Activated T-cell treated with anti-CD3 and anti-CD28 coated beads, Interleukin-2, amount 50 U/mL, for 48 hours (primary cell): ENCODE measurements at regions not wholly inside any gene's neighbourhood (a gene's known extent, or its start where the extent isn't known, plus 50 kb on each side); places are given as distances from the start of the nearest gene placed in this dataset.

ENCODE experiments used
- DNase-seq, 2 experiments: peaks; one replicate each; pipeline ENCODE4 v3.0.0-alpha.2; 2020

DNA sequence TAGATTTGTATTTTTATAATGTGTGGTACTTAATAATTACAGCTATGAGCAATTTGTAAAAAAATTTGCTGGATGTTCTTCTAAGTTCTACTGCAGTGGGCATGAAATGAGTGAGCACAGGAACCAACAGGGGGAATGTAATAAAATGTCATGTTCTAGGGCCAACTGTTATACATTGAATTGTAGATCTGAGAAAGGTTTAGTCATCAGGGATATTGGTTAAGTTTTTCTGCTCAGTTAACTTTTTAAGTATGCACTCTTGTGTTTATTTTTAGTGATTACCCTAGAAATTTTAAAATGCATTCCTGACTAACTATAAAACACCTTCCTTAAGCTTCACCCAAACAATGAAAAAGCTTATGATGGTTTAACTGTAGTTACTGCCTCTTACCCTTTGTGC, 101.8 kb downstream of the CAND1 start:
- DNase-seq: no peak

- DNase-seq: no peak
Measured at GRCh38 chr12:67377021-67377420, 107.9 kb downstream of the CAND1 start.

DNA sequence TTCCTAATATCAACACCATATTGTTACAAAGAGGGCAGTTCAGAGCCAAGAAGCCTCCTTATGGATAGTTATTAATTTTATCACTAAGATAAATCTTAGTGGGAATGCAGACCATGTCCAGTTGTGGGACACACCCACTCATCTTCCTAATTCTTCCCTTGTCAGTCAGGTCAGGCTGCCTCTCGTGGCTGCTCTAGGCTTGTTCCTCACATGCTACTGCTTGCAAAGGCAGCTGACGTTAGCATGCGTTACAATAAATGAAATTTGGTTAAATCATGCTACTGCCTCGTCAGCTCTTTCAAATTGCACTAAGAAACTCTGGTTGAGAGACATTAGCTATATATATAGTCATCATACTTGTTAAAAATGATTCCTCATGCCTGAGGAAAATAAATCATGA, 108.4 kb downstream of the CAND1 start:
- DNase-seq: no peak

DNA sequence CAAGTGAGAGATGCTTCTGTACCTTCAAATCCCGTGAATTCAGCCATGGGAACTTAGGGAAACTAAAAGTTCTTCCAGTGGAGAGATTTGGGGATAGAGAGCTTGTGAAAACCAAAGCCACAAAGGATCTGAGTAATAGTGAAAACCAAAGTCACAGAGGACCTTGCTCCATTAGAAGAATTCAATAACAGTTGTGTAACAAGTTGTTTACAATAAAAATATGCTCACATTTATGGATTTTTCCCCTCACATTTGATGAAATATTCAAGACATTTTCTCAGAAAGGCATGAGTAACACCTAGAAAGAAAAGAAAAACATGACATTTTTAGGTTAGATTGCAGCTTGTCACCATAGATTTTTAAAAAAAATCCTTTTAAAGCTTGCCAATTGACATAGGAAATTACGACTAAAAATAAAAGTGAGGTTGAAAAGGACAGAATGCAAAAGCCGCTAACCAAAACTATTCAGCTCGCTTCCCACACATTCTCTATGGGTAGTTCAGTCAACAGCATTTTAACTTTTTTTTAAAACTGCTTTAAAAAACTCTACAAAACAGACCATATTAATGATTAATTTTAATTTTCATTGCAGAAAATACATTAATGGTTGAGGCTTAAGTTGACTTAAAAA, 113.2 kb downstream of the CAND1 start:
- no peak for DNase-seq

DNA sequence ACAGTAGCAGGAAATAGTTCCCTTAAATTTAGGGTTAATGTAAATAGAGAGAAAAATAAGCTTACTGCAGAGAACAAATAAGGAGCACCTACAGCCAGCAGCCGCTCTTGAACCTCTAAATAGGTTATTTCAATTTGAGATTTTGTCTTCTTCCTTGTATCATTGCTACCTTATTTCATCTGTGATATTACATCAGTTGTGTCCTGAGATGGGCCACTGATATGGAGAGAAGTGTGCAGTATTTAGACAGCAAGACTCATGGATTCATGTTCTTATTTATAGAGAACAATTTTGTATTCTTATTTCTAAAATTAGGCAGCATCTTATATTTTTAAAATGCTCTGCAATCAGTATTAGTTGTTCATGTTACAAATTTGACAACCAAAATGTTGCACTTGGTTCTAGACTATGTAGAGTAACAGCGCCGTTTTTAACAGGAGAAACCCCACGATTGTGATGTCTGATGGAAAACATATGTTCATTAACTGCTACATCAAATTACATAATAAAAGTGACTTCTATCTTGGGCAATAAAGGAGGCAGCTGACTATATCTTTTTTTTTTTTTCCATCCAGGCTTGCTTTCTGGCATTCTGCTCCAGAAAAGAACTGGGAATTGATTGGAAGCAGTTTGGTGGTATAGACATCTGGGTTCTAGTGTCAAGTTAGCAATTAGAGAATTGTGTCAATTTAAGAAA, 117.9 kb downstream of the CAND1 start:
- no peak for DNase-seq

GRCh38 chr12:67388331-67389138, 119.4 kb downstream of the CAND1 start:
- DNase-seq: no peak

- DNase-seq: no peak
Measured at GRCh38 chr12:67390273-67390672, 121.1 kb downstream of the CAND1 start.

GRCh38 chr12:67391034-67391433, 121.9 kb downstream of the CAND1 start:
- no peak for DNase-seq

- no peak for DNase-seq
Measured at GRCh38 chr12:67391656-67392055, 122.5 kb downstream of the CAND1 start.

- DNase-seq: no peak
Measured at GRCh38 chr12:67394550-67394949, 125.4 kb downstream of the CAND1 start.

GRCh38 chr12:67400742-67401141, 131.6 kb downstream of the CAND1 start:
- DNase-seq: no peak

DNA sequence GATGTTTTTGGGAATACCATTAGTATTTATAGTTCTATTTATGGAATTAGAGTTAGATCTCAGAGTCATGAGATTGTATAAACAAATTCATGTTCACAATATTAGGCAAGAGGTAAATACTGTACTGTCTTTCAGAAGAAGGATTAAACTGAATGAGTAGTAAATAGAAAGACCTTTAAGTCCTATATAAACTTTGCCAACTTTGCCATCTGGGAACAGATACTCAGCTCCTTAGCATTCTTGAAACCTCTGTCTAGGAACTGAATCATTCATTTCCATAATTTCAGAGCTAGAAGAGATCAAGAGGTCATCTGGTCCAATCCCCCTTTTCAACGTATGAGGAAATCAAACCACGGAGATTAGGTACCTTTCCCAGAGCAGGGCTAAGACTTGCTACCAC, 141.1 kb downstream of the CAND1 start:
- DNase-seq: no peak

DNA sequence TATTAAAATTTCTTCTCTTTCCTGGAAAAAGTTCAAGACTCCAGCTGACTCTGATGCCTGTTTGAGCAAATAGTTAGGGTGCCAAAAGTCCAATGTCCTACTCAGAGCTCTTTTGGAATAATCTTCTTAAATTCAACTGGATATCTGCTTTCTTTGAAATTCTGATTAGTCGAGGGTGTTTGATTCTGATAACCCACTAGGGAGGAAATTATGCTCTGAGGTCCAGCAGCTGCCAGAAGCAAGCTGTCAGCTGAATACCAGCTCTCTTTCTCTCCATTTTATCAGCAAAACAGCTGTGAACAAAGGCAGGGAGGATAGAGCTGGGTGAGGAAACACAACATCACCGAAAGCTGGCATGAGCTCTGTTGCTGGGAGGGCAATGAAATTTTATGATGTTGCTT, 141.5 kb downstream of the CAND1 start:
- no peak for DNase-seq

DNA sequence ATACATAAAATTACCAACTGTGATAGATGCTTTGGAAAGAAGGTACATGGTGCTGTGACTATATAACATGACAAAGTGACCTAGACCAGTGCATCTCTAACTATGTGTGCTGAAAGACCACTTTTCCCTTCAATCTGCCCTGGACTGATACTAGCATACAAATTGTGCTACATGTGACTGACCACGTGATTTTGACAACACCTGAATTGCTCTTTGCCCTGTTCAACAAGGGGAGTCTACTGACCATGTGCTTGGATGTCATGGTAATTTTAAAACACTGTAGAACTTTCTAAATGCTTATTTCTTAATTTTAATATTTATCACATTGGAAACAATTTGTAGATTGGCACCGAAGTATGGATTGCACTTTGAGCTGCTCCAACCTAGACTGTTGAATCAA, 142.4 kb downstream of the CAND1 start:
- DNase-seq: no peak

- DNase-seq: no peak
Measured at GRCh38 chr12:67413577-67413976, 144.4 kb downstream of the CAND1 start.

GRCh38 chr12:67414011-67414715, 145.0 kb downstream of the CAND1 start:
- no peak for DNase-seq

GRCh38 chr12:67415473-67415872, 146.3 kb downstream of the CAND1 start:
- DNase-seq: no peak

GRCh38 chr12:67419810-67420209, 150.7 kb downstream of the CAND1 start:
- no peak for DNase-seq

GRCh38 chr12:67420506-67420905, 151.3 kb downstream of the CAND1 start:
- no peak for DNase-seq

DNA sequence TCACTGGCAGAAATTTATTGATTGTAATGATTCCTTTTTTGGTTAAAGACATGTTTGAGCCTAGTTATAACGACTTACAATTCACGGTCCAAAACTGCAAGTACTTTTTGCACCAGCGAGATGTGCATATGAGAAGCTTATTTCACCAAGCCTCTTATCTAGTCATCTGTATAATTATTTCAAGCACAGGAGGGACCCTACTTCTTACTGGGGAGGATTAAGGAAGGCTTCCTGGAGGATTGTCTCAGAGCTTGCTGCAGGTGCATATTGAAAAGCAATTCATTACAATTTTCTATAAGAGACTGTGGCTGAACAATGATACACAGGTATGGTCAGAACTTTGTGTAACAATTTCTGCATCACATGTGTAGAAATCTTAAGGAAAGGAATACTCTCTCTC, 152.9 kb downstream of the CAND1 start:
- no peak for DNase-seq

GRCh38 chr12:67424784-67425183, 155.6 kb downstream of the CAND1 start:
- no peak for DNase-seq

- no peak for DNase-seq
Measured at GRCh38 chr12:67425394-67425793, 156.2 kb downstream of the CAND1 start.

DNA sequence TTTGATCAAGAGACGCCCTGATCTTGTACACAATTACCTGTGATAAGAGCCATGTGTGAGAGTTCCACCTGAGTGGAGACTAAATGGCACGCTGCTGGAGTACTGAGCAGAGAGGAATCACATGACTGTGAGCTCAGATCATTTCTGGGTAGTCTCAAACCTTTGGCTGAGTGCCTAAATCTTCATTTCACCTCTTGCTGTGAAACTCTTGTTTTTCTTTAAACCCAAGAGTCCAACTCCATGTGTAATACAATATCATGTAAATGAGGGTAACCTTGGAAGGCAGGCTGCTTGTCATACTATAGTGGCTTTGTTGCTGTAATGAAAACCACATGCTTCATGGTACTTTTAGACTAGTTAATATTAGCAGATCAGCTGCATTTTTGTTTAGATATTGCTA, 156.9 kb downstream of the CAND1 start:
- DNase-seq: no peak
